GM12875 (cell line): ENCODE measurements at regions not wholly inside any gene's neighbourhood (a gene's known extent, or its start where the extent isn't known, plus 50 kb on each side); places are given as distances from the start of the nearest gene placed in this dataset.

Experiments used
- H3K4me3 ChIP-seq: one replicate; pipeline ENCODE4 v1.5.1; 2011; ENCODE audit warnings: low read depth, low read length, control low read depth
- CTCF ChIP-seq: IDR thresholded peaks from 2 replicates; pipeline ENCODE4 v1.5.1; 2011; ENCODE audit warnings: low read depth, mild to moderate bottlenecking, control low read depth, inconsistent platforms, low read length, moderate library complexity, borderline replicate concordance; ENCODE audit not compliant: insufficient read depth

GRCh38 chr13:103187721-103188156 lies 121.5 kb upstream of the SLC10A2 start:
- TF ChIP-seq CTCF, result no peak
- H3K4me3 ChIP-seq, result no peak overlapping the region

- no peak overlapping the region for H3K4me3 ChIP-seq
- TF ChIP-seq CTCF, result no peak
These were observed 118.2 kb upstream of the SLC10A2 start for GRCh38 chr13:103184413-103184812.

DNA sequence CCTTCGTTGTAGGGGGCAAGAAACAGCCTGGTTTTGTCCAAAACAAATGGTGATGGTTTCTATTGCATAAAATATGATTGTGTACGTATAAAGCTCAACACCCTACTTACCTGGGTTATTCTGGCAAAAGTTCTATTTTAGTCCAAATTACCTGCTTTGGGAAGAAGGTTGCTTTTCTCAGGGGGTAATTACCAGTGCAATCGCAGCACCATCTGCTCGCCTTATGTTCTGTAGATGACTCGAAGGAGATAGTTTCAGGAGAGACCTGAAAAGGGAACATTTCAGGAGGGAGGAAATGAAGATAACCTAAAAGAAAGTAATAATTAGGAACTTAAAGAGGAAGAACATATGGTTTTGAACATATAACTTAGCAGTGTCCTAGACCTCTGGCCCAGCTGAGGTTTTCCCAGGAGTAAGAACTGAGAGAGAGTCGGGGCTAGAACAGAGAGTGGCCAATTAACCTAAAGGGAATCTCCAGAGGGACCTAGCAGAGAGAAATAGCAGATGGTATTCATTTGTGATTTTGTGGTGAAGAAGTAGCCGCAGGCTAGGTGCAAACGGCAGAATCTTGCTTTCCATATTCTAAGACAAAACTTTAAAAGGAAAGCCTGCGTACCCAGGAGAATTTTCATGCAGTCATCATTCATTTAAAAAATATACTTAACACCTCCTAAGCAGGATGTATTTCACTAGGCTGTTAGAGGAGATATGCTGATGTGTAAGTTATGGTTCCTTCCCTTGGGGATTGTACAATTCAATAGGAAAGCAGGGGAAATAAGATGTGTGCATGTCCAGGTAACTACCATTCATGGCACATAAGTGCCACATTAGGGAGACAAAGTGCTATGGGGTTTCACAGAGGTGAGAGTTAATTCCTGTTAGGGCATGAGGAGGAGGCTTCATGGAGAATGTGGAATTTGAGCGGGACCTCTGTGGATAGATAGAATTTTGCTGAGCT lies 113.0 kb upstream of the SLC10A2 start:
- H3K4me3 ChIP-seq, result no peak overlapping the region
- TF ChIP-seq CTCF, result no peak

DNA sequence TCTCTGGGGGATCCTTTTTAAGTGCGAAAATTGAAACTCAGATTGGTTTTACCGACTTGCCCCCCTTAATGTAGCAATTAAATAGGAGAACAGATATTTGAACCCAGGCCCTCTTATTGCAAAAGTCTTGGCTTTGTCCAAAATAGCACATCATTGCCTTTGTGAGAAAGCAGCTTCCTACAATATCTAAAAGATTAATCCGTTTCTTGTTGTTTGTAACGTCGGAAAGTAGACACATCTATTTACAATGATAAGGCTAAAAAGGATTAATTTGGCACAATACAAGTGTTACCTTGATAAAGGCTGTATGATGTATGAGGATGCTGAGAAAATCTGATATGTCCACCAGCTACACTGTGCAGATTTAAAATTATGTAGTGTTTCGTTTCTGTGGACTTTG lies 108.7 kb upstream of the SLC10A2 start:
- no peak for TF ChIP-seq CTCF
- no peak overlapping the region for H3K4me3 ChIP-seq

DNA sequence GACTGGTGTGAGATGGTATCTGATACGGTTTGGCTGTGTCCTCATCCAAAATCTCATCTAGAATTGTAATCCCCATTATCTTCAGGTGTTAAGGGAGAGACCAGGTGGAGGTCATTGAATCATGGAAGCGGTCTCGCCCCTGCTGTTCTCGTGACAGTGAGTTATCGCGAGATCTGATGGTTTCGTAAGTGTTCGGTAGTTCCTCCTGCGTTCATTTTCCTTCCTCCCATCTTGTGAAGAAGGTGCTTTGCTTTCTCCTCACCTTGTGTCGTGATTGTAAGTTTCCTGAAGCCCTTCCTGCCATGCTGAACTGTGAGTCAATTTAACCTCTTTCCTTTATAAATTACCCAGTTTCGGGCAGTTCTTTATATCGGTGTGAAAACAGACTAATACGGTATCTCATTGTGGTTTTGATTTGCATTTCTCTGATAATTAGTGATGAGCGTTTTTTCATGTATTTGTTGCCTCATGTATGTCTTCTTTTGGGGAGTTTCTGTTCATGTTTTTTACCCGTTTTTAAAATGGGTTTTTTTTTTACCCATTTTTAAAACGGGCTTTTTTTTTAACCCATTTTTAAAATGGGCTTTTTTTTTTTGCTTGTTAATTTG lies 102.8 kb upstream of the SLC10A2 start:
- TF ChIP-seq CTCF, result no peak
- H3K4me3 ChIP-seq, result no peak overlapping the region

- H3K4me3 ChIP-seq, result no peak overlapping the region
- TF ChIP-seq CTCF, result no peak
These were observed 98.0 kb upstream of the SLC10A2 start for GRCh38 chr13:103164251-103164650.
